ENCODE measurements at regions not wholly inside any gene's neighbourhood (a gene's known extent, or its start where the extent isn't known, plus 50 kb on each side); places are given as distances from the start of the nearest gene placed in this dataset.

DNA sequence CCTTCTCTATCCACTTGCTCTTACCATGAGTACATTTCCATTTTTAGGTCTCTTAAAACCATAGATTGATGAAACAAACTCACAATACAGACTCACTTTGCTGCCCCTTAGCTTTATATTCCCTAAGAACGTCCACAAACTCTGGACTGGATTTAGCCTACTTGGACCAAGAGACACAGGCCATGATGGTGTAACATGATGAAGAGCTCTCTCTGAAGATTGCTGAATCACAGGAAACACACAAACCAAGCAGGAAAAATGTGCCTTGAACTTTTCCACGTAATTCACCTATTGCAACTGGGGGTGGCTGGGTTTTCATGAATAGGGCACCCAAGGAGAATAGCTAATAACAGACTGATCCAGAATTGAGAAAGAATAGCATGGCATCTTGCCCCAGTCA, 201.7 kb upstream of the RBBP8 start:
- TF ChIP-seq POLR2AphosphoS5 (IDR thresholded peaks at IDR 0.05; ENCODE audit: low read depth, low read length) (no peak), TAF1 (IDR thresholded peaks at IDR 0.05; ENCODE audit: borderline replicate concordance, insufficient read depth, low read length) (no peak), REST (IDR thresholded peaks at IDR 0.05; ENCODE audit: insufficient read depth in 1 of 2, low read depth in 2 of 2, low read length in 2 of 2) (no peak)
